NCI-H2081 treated with DMSO at 0.1 percent for 48 hours (cell line): ENCODE measurements at regions not wholly inside any gene's neighbourhood (a gene's known extent, or its start where the extent isn't known, plus 50 kb on each side); places are given as distances from the start of the nearest gene placed in this dataset.

Experiments used
- DNase-seq: peaks from one replicate; lab custom pipeline; 2025; lab: John Stamatoyannopoulos, UW

DNA sequence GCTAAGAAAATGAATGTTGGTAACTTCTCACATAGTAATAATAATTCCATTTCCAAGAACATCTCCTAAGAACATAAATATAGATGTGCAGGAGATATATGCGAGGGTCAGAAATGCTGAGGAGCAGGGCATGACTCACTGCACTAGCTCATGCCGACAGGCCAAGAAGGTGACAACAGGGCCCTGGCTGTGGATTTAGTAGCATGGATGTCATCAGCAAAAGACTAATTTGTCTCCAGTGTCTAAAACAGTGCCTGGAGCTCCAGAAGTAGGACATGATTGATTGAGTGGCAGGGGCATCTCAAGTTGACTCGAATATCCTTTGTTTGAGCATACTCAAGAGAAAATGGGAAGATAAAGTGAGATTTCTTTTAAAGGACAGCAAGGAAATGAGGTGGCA is 207.0 kb upstream of the FOXA2 start:
- no peak for DNase-seq

DNA sequence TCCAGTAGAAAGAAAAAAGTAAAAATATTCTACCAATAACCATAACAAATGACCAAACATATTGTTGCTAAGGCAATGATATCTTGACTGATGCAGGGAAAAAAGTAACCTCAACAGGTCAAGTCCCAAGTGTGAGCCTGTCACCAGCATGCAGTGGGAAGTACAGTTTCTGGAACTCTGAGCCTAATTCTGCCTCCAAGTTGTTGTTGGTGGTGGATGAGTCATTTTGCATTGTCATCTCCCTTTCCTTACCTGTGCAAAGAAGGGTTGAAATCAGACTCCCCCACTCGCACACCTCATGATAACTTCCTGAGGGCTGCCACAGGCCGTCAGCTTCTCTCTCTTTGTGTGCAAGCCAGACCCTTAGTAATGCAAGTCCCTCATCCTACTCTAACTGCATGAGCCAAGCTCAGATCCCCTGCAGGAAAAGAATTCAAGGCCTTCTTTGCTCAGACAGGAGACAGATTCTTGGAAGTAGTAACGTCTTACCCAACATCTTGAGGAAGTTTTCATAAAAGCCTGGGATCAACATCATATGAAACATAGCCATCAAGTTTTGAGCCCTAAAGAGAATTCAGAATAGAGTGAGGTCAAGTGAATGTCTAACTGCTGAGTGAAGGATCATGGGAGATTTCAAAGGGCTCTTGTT is 207.6 kb upstream of the FOXA2 start:
- no peak for DNase-seq

DNA sequence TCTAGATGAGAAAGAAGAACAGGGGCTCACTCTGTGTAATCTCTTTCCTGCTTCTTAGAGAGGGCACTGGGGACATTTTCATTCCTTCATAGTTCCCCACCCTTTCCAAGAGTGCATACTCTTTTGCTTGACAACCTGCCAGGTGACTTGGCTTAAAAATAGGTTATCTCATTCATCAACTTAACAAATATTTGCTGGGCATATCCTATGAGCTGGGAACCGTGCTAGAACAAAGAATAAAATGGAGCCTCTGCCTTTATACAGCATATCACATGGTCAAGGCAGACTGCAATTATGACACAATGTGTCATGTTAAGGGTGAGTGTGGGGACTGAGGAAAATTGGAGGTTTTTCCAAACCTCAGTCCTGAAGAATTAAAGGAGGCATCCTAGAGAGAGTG is 209.8 kb upstream of the FOXA2 start:
- no peak for DNase-seq

DNA sequence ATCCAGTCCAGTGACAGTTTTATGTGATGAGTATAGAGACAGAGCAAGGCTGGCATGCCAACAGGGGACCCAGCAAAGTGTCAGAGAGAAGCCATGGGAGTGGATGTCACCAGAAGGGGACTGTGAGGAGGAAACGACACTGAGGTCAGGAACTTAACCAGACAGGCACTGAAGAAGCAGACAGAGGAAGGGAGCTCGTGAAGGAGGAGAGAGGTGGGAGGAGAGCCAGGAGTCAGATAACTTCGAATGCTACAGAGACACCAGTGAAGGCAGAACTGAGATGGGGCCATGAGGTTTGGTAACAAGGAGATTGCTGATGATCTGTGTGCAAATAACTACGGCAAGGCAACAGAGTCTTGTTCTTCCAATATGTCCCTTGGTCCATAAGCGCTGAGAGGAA is 211.1 kb upstream of the FOXA2 start:
- DNase-seq, result no peak

DNA sequence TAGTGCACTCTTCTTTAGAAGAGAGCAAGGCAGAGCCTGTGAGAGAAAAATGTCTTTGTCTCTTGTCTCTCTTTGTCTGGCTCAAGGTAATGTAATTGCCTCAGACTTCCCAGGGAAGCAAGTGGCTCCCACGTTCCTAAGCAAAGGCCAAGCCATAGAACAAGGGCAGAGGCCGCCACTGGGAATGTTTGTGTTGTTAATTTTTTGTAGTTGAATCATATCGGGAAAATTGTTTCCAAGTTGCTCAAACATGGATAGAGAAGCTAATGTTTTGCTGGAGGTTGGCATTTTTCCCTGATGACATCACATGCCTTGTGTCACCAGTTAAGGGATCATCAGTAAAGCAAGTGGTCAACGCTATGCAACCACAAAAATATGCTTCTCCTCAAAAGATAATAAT is 211.5 kb upstream of the FOXA2 start:
- no peak for DNase-seq

DNA sequence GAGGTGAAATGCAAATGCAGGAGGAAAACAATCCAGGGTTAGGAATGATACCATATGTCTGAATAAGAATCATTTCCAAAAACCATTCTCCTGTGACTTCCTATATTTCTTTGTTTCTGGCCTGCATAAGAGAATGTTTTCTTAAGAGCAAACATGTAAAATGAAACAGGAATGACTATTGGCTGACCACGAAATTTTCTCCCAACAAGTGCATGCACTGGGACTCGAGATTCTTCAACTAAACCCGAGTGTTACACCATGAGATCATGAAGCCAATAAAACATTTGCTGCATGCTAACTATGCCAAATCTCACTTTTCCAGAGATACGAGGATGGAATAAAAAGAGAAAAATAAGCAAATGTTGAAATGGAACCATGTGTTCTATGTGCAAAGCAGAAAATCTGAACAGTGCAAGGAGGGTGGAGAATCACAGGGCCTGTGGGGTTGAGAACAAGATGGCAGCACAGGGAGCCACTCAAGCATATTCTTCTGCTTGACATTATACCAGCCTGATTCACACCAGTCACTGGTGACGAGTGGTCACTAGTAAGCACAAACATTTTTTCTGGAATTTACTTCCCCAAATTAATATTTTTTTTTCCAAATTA is 212.2 kb upstream of the FOXA2 start:
- no peak for DNase-seq

DNA sequence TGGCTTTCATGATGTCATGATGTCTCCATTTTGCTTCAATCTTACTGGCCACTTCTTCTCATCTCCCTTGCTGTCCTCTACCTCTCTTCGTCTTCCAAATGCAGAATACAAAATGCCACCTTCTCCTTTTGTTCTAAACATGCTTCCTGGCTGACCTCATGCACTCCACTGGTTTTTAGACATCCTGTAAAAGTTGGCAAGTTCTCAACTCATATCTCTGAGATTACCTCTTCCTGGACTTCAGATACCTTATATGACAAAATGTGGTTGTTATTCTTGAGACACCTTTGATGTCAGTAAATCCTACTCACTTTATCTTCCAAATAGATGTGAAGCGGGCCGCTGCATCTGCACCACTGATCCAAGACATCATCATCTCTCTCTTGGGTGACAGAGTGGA is 212.7 kb upstream of the FOXA2 start:
- no peak for DNase-seq

DNA sequence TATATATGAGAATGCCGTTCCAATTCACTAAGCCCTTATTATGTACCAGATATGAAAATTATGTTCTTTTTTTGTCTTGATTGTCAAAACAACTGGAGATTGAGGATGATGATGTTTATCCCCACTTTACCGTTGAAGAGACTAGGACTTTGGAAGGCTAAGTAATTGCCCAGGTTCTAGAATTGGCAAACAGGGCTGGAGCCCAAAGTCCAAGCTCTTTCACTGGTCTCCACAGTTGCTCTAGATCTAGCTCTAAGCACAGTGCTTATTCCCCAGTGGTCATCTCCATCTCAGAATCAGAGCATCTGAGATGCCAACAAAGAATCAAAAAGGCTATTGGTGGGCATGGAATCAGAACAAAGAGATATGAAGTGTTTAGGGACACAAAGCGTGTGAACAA is 215.3 kb upstream of the FOXA2 start:
- DNase-seq, result no peak

DNA sequence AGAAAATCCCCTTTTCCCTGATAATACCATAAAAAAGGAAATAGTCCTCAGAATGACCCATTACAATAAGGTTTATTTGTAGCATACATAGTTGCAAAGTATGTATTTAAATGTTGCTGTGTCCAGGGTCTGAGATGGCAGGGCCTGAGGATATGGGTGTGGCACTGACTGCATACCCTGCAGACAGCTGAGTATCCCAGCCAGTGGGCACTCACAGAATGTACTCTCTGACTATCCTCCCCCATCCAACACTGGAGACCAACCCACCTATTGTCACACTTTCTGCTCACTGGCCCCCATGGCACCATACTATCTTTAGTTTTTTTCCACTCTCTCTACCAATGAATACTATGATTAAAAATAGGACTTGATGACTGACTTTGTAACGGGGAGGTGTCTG is 215.8 kb upstream of the FOXA2 start:
- no peak for DNase-seq

DNA sequence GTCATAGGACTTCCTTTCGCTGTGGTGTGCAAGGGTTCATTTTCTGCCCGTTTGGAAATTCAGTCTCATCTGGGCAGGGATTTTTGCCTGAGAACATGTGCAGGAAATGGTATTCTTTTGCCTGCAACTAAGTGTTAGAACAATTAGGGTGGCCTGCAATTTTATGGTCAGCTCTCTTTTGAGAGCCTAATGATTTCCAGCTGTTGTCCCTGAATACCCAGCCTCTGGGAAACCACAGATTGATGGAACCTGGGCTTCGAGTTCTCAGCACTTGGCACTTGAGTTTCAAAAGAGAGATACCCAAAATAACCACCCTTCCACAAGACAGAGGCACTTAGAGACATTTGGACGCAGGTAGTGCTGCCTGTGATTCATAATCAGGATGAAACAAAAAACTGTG is 217.2 kb upstream of the FOXA2 start:
- no peak for DNase-seq

DNA sequence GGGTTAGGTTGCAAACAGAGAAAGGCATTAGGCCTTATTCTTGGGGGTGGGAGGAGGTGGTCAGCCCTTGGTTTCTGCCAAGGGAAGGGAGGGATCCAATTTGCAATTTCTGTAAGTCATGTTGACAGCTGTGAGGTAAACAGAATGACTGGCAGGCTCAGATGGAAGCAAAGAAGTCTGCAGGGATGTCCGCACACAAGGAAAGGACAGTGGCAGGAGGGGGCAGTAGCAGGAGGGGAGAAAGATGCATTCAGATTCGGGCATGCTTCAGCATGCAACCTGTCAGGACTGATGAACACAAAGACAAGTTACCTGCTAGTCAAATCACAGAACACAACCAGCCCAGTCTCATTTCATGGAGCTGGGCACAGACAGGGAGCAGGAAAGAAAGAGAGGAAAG is 217.9 kb upstream of the FOXA2 start:
- no peak for DNase-seq

DNA sequence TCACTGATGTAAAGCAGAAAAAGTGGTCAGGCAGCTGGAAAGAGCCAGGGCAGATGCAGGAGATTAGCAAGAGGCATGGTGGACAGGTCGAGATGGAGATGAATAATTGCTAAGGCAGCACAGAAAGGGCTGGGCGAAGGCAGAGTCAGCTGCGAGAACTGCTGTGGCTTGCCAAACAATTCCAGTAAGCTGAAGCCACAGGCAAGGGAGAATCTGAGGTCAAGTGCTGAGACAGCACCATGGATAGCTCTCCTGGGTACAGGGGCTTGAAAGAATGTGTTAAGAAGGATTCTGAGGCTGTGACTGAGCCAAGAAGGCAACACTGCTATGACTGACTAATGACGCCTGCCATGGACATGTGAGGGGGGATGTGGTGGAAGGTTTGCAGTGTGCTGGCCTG is 220.8 kb upstream of the FOXA2 start:
- DNase-seq, result no peak

DNA sequence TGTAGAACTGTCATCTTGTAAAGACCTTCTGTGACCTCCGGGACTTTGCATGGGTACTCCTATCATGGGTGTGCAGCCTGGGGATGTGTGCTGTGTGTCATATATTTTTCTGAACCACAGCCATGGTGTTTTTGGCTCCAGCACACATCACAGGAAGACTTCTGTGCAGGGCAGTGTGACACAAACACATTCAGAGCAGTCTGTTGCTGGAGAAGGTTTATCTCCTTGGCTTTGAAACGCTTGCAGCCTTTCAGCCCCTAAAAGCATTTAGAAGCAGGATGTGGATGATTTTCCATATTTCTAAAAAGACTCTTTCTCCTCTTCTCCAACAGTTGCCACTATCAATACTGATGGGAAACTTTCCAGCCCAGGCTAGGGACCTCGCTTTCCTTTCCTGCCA is 221.6 kb upstream of the FOXA2 start:
- DNase-seq, result no peak

DNA sequence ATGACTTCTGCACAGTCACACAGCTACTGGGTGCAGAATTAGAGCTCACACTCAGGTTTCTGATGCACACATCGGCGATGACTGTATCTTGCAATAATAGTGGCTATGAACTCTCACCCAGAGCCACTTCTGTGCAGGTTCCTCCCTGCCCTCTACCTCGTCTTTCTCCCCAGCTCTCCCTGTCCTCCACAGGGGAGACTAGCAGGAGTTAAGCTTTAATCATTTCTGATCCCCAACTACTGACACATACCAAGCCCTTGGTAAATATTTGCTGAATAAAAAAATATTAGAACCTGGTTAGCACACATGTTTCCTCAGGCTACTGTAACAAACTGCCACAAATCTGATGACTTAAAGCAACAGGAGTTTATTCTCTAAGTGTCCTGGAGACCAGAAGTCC is 222.7 kb upstream of the FOXA2 start:
- no peak for DNase-seq

DNA sequence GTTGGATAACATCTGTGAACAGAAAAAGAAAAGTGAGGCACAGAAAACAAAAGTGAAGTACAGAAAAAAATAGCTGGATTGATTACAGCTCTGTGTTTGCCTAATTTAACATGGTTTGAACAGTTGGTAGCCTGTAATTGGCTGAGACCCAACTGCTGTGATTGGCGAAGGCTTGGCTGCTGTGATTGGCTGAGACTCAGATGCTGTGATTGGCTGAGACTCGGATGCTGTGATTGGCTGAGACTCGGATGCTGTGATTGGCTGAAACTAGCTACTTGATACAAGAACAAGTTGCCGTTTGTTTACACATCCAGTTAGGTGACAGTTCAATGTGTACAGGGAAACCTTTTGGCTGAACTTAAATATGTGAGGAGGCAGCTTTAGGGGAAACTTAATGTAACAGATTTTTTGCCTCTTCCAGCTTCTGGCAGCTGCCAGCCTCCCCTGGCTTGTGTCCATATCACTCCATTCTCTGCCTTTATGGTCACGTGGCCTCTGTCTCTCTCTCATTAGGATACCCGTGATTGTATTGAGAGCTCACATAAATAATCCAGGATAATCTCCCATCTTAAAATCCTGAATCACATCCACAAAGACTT is 223.4 kb upstream of the FOXA2 start:
- DNase-seq, result no peak

DNA sequence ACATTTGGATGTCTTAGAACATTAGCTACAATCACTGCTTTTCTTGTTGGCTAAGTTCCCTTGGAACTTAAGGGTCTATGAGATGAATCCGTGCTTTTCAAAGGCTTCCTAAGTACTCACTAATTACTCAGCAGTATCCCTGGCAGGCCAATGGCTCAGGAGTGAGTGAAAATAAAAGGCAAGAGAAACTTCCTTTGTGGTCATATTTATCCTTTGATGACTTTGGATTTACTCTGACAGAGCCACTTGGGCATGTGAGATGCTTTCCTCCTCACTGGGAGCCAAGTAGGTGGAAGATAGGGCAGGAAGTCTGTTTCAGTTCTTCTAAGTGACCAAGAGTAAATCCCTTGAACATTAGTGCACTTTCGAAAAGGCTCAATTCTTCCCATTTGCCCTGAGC is 224.3 kb upstream of the FOXA2 start:
- no peak for DNase-seq

DNA sequence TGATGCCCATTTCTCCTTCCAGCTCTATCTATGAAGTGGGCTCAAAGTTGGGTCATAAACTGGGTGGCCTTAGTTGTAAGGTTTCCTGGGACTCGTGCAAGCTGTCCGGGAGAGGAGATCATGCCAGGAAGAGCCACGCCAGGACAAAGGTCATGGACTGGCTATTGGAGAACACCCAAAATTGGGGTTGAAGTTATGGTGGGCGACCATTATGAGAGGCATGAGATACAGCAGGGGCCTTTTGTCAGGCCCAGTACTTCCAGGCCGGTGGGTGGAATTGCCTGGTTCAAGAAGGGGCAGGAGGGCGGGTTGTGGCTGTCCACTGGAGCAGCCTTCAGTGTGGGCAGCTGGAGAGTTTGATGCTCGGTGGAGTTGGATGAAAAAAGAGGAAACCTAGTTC is 225.1 kb upstream of the SSTR4 start:
- no peak for DNase-seq

DNA sequence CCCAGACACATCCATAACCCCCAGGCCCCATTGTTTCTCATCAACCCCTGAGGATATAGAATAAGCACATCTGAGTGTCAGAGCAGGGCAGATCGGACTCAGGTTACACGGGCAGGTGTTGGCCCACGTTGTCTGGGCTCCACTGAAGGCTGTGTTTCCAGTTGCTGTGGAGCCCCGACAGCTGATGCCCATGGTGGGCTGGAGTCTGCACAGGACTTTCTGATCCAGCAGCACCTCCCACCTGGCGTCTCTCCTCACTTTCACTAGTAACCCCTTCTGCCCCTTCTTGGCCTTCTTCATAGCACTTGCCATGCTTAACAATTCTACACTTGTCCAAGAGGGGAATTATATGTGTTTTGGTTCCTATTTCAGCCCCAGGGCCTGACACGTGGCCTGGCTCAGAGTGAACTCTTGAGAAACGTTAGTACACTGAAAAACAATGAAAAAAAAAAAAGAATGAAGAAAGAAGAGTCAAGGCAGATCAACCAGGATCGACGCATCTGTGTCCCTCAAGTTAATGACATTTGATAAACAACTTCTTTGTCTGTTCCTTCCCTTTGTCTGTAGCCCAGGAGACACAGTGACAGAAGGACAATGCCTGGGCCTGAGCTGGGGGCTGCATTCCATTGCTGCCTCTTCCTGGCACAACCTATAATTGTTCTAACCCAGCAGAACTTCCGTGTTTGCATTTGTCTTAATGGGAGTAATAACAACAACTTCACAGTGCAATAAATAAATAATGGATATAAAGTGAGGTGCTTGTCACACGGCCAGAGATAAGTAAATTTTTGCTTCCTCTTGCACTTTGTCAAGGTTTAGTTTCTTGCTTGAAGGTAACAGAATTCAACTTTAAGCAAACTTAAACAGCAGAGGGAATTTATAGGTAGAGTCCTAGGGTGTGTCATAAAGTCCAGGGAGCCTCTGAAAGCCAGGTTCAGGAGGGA is 224.2 kb upstream of the SSTR4 start:
- DNase-seq, result no peak

DNA sequence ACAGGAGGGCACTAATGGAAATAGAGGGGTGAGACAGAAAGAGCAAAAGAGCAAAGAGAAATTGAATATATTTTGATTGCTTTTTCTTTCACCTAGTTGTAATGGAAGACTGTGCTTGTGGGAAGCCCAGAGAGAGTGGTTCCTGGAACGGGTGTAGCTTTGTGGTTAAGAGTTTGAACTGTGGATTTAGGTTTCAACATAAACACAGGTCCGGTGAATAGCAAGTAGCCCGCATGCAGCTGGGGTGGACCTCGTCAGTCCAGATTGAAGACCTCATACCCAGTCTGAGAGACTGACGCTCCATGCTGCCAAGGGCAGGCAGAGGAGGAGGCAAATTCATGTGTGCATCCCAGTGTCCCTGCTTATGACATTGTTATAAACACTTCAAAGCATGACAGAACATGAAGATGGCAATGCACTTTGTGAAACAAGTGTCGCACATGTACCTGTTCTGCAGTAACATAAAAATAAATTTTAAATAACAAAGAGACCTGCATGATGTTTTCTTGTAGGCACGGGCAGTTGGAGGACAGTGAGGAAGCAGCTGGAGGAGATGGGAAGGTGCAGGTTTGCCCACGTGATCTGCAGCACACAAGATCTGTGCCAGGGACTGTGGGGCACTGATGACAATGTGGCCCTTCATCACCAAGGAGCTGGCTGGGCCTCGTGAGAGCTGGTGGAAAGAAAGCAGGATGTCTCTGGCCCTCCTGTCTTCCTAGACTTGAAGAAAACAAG is 220.5 kb upstream of the SSTR4 start:
- DNase-seq, result no peak

DNA sequence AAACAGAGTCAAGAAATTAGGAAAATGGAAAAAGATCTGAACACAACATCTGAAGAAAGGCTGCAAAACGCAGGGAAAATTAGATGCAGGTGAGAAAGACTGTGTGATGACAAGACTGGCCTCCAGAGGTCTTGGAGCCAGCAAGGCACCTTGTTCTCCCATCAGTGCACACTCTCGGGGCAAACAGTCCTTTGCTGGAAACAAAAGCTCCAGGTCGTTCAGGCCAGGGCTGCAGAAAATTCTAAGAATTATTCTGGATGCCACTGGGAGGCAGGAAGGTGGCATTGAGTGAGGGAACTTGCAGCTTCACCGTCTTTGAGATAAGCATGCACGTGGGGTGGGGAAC is 219.9 kb upstream of the SSTR4 start:
- no peak for DNase-seq

DNA sequence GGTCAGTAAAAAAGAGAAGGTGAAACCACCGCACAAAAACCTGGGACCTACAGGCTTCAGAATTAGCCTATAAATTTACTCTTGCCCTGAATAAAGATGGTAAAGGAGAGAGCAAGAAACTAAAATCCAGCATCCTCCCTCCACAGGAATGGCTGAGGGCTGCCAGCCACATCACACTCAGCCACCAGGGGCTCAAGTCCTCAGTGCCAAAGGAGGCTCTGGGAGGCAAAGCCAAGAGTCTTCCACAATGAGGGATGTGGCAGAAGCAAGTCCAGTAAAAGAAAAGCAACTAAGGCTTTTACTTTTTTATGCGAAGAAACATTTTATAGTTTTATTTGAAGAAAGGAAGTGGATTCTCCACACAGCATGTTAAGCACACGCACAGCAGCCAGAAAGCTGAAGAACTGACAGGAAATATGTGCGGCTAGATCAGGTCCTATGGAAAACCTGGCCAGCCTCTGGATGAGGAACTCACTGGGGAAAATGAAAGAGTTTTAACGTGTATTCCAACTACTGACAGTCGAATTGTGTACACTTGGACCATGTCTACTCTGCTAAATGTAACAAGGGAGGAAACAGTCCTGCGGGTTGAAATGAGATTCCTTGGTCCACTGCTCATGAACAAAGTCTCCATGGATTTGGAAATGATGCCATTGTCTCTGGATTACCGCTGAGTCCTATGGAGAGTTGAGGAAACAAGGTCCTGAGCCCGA is 219.4 kb upstream of the SSTR4 start:
- no peak for DNase-seq

DNA sequence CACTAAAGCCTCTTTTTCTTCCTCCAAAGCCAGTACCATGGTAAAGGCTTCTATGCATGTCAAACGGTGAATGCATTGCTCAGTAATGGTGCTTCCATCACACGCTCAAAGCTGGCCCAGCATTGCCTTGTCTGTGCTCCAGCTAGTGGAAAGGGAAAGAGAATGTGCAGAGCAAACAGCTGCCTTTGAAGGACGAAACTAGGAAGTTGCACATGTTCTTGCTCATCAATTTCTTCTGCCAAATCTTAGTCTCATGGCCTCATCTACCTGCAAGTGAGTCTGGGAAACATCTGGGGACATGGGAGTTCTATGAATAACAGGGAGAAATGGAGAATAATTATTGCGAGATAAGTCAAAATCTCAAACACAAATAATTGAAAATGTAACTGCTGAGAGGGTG is 216.5 kb upstream of the SSTR4 start:
- DNase-seq, result no peak
